ENCODE measurements at regions not wholly inside any gene's neighbourhood (a gene's known extent, or its start where the extent isn't known, plus 50 kb on each side); places are given as distances from the start of the nearest gene placed in this dataset.

GRCh38 chr5:174340226-174340625, 294.7 kb downstream of the NSG2 start:
- TF ChIP-seq CTCF (IDR thresholded peaks at IDR 0.05): no peak
- Histone ChIP-seq H3K27ac (no peak overlapping the region), H3K4me1 (no peaks in the 10 kb centered on the region), H3K36me3 (no peaks in the 10 kb centered on the region), H3K9me3 (peaks cover 0 to 4% of the 10 kb centered on the region in 2 donors), H3K27me3 (no peaks in the 10 kb centered on the region), H3K4me3 (no peak overlapping the region)
- DNase-seq (ENCODE audit: low spot score): no peak

- H3K4me1 ChIP-seq: no peaks in the 10 kb centered on the region
- H3K9me3 ChIP-seq: peaks cover 0 to 5% of the 10 kb centered on the region in 2 donors
- no peaks in the 10 kb centered on the region for H3K36me3 ChIP-seq
- no peak overlapping the region for H3K27ac ChIP-seq
- H3K4me3 ChIP-seq: no peak overlapping the region
- TF ChIP-seq CTCF (IDR thresholded peaks at IDR 0.05): no peak
- no peaks in the 10 kb centered on the region for H3K27me3 ChIP-seq
- DNase-seq (ENCODE audit: low spot score): no peak
These were observed 297.2 kb downstream of the NSG2 start for GRCh38 chr5:174342696-174343095.

GRCh38 chr5:174343826-174344225, 298.3 kb downstream of the NSG2 start:
- Histone ChIP-seq H3K27ac (no peak overlapping the region), H3K27me3 (no peaks in the 10 kb centered on the region), H3K4me3 (no peak overlapping the region), H3K9me3 (peaks cover 0 to 5% of the 10 kb centered on the region in 2 donors), H3K36me3 (no peaks in the 10 kb centered on the region), H3K4me1 (peaks cover 0 to 4% of the 10 kb centered on the region in 2 donors)
- no peak for DNase-seq (ENCODE audit: low spot score)
- TF ChIP-seq CTCF (IDR thresholded peaks at IDR 0.05): no peak

- Histone ChIP-seq H3K4me1 (peaks cover 0 to 5% of the 10 kb centered on the region in 2 donors), H3K27me3 (no peaks in the 10 kb centered on the region), H3K9me3 (peaks cover 0 to 5% of the 10 kb centered on the region in 2 donors), H3K27ac (no peak overlapping the region), H3K4me3 (no peak overlapping the region), H3K36me3 (no peaks in the 10 kb centered on the region)
- TF ChIP-seq CTCF (IDR thresholded peaks at IDR 0.05): no peak
- no peak for DNase-seq (ENCODE audit: low spot score)
These were observed 298.8 kb downstream of the NSG2 start for GRCh38 chr5:174344335-174344734.

- peaks cover 0 to 5% of the 10 kb centered on the region in 2 donors for H3K9me3 ChIP-seq
- no peak for DNase-seq (ENCODE audit: low spot score)
- no peak for TF ChIP-seq CTCF (IDR thresholded peaks at IDR 0.05)
- H3K27ac ChIP-seq: no peak overlapping the region
- no peak overlapping the region for H3K4me3 ChIP-seq
- no peaks in the 10 kb centered on the region for H3K36me3 ChIP-seq
- peaks cover 0 to 5% of the 10 kb centered on the region in 2 donors for H3K4me1 ChIP-seq
- H3K27me3 ChIP-seq: no peaks in the 10 kb centered on the region
These were observed 301.7 kb downstream of the NSG2 start for GRCh38 chr5:174347183-174347582.

GRCh38 chr5:174348311-174348981, 302.9 kb downstream of the NSG2 start:
- Histone ChIP-seq H3K4me1 (peaks cover 0 to 5% of the 10 kb centered on the region in 2 donors), H3K36me3 (no peaks in the 10 kb centered on the region), H3K4me3 (no peak overlapping the region), H3K9me3 (peaks cover 0 to 5% of the 10 kb centered on the region in 2 donors), H3K27me3 (no peaks in the 10 kb centered on the region), H3K27ac (peak overlapping the region in 1 of 2 donors; percentile 62)
- DNase-seq (ENCODE audit: low spot score): no peak
- no peak for TF ChIP-seq CTCF (IDR thresholded peaks at IDR 0.05)
